DMS153 treated with DMSO at 0.1 percent for 48 hours (cell line): ENCODE measurements at regions not wholly inside any gene's neighbourhood (a gene's known extent, or its start where the extent isn't known, plus 50 kb on each side); places are given as distances from the start of the nearest gene placed in this dataset.
"Not testable (repeated sequence)": the region's sequence is repeated elsewhere in the genome, so short reads cannot be mapped to it uniquely, and the experiment has no call there.

Experiments used
- DNase-seq: peaks from one replicate; lab custom pipeline; 2025; ENCODE audit not compliant: unreplicated experiment; lab: John Stamatoyannopoulos, UW

GRCh38 chr6:12608874-12609273 is 107.7 kb upstream of the PHACTR1 start:
- DNase-seq: no peak

- DNase-seq: no peak
Measured at GRCh38 chr6:12609751-12610150, 106.8 kb upstream of the PHACTR1 start.

- no peak for DNase-seq
Measured at GRCh38 chr6:12610862-12611261, 105.7 kb upstream of the PHACTR1 start.

- no peak for DNase-seq
Measured at GRCh38 chr6:12613811-12614210, 102.8 kb upstream of the PHACTR1 start.

GRCh38 chr6:12614456-12614855 is 102.1 kb upstream of the PHACTR1 start:
- no peak for DNase-seq

- no peak for DNase-seq
Measured at GRCh38 chr6:12618296-12618695, 98.3 kb upstream of the PHACTR1 start.

GRCh38 chr6:12621754-12622153 is 94.8 kb upstream of the PHACTR1 start:
- DNase-seq: no peak

GRCh38 chr6:12622566-12622965 is 94.0 kb upstream of the PHACTR1 start:
- no peak for DNase-seq

GRCh38 chr6:12624142-12624837 is 92.3 kb upstream of the PHACTR1 start:
- DNase-seq: no peak

- DNase-seq: no peak
Measured at GRCh38 chr6:12627053-12627452, 89.5 kb upstream of the PHACTR1 start.

- DNase-seq: no peak
Measured at GRCh38 chr6:12628327-12628726, 88.2 kb upstream of the PHACTR1 start.

GRCh38 chr6:12633746-12634145 is 82.8 kb upstream of the PHACTR1 start:
- DNase-seq: not testable (repeated sequence)

- no peak for DNase-seq
Measured at GRCh38 chr6:12635375-12635774, 81.2 kb upstream of the PHACTR1 start.

- no peak for DNase-seq
Measured at GRCh38 chr6:12635813-12636212, 80.8 kb upstream of the PHACTR1 start.

- no peak for DNase-seq
Measured at GRCh38 chr6:12636336-12636735, 80.2 kb upstream of the PHACTR1 start.

GRCh38 chr6:12637960-12638641 is 78.5 kb upstream of the PHACTR1 start:
- DNase-seq: peak; percentile 11

GRCh38 chr6:12640438-12640837 is 76.1 kb upstream of the PHACTR1 start:
- DNase-seq: no peak

GRCh38 chr6:12641785-12642184 is 74.8 kb upstream of the PHACTR1 start:
- not testable (repeated sequence) for DNase-seq

GRCh38 chr6:12645941-12646340 is 70.6 kb upstream of the PHACTR1 start:
- no peak for DNase-seq

GRCh38 chr6:12648171-12648570 is 68.4 kb upstream of the PHACTR1 start:
- DNase-seq: no peak

- DNase-seq: no peak
Measured at GRCh38 chr6:12649325-12649724, 67.2 kb upstream of the PHACTR1 start.

- no peak for DNase-seq
Measured at GRCh38 chr6:12653486-12653885, 63.1 kb upstream of the PHACTR1 start.

GRCh38 chr6:12654107-12654506 is 62.5 kb upstream of the PHACTR1 start:
- no peak for DNase-seq
